SJSA1 (cell line): ENCODE measurements at regions not wholly inside any gene's neighbourhood (a gene's known extent, or its start where the extent isn't known, plus 50 kb on each side); places are given as distances from the start of the nearest gene placed in this dataset.

Source experiments
- DNase-seq, 2 experiments: peaks; one replicate each; pipeline ENCODE4 v3.0.0-alpha.2; 2015 to 2020; ENCODE audit warnings: low spot score in 2 of 2, low read depth in 1 of 2
- H3K27ac ChIP-seq: fragments of 250-450 bp; sonication (Bioruptor Pico); 2 replicates; pipeline ENCODE4 v1.5.1; 2020; ENCODE audit warnings: mild to moderate bottlenecking, moderate library complexity
- H3K27me3 ChIP-seq: fragments of 250-450 bp; sonication (Bioruptor Pico); replicated peaks from 2 replicates; pipeline ENCODE4 v1.5.1; 2020; ENCODE audit warnings: mild to moderate bottlenecking, moderate library complexity
- H3K36me3 ChIP-seq: fragments of 250-450 bp; sonication (Bioruptor Pico); 2 replicates; pipeline ENCODE4 v1.5.1; 2020; ENCODE audit warnings: mild to moderate bottlenecking
- H3K4me1 ChIP-seq: fragments of 250-450 bp; sonication (Bioruptor Pico); replicated peaks from 2 replicates; pipeline ENCODE4 v1.6.1; 2021; ENCODE audit warnings: mild to moderate bottlenecking
- H3K4me3 ChIP-seq: fragments of 250-450 bp; sonication (Bioruptor Pico); 2 replicates; pipeline ENCODE4 v1.5.1; 2020; ENCODE audit warnings: mild to moderate bottlenecking
- H3K9me3 ChIP-seq: fragments of 250-450 bp; sonication (Bioruptor Pico); replicated peaks from 2 replicates; pipeline ENCODE4 v1.5.1; 2020; ENCODE audit warnings: mild to moderate bottlenecking

GRCh38 chr2:108115868-108116267 lies 123.9 kb upstream of the SULT1C3 start:
- no peak for DNase-seq
- Histone ChIP-seq H3K9me3 (no peaks in the 10 kb centered on the region), H3K4me3 (no peak overlapping the region), H3K27ac (no peak overlapping the region), H3K27me3 (no peaks in the 10 kb centered on the region), H3K4me1 (no peaks in the 10 kb centered on the region), H3K36me3 (no peaks in the 10 kb centered on the region)

- no peaks in the 10 kb centered on the region for H3K36me3 ChIP-seq
- H3K27me3 ChIP-seq: no peaks in the 10 kb centered on the region
- no peak overlapping the region for H3K4me3 ChIP-seq
- no peak for DNase-seq
- no peaks in the 10 kb centered on the region for H3K4me1 ChIP-seq
- H3K9me3 ChIP-seq: no peaks in the 10 kb centered on the region
- H3K27ac ChIP-seq: no peak overlapping the region
Measured at GRCh38 chr2:108118996-108119395, 120.8 kb upstream of the SULT1C3 start.

- H3K36me3 ChIP-seq: no peaks in the 10 kb centered on the region
- no peak for DNase-seq
- H3K4me1 ChIP-seq: no peaks in the 10 kb centered on the region
- no peak overlapping the region for H3K4me3 ChIP-seq
- no peak overlapping the region for H3K27ac ChIP-seq
- H3K27me3 ChIP-seq: no peaks in the 10 kb centered on the region
- no peaks in the 10 kb centered on the region for H3K9me3 ChIP-seq
Measured at GRCh38 chr2:108119492-108119891, 120.3 kb upstream of the SULT1C3 start.

GRCh38 chr2:108124736-108125495 lies 114.9 kb upstream of the SULT1C3 start:
- no peak overlapping the region for H3K4me3 ChIP-seq
- DNase-seq: no peak
- H3K27me3 ChIP-seq: no peaks in the 10 kb centered on the region
- H3K36me3 ChIP-seq: no peaks in the 10 kb centered on the region
- H3K9me3 ChIP-seq: no peaks in the 10 kb centered on the region
- H3K4me1 ChIP-seq: no peaks in the 10 kb centered on the region
- H3K27ac ChIP-seq: no peak overlapping the region

GRCh38 chr2:108125581-108125980 lies 114.2 kb upstream of the SULT1C3 start:
- DNase-seq: no peak
- Histone ChIP-seq H3K9me3 (no peaks in the 10 kb centered on the region), H3K27me3 (no peaks in the 10 kb centered on the region; the same call in 1 of the 2 replicates), H3K27ac (no peak overlapping the region), H3K4me3 (no peak overlapping the region), H3K4me1 (no peaks in the 10 kb centered on the region), H3K36me3 (no peaks in the 10 kb centered on the region)

- Histone ChIP-seq H3K4me1 (no peaks in the 10 kb centered on the region), H3K27ac (no peak overlapping the region)
- no peak for DNase-seq
Measured at GRCh38 chr2:108128249-108128648, 111.5 kb upstream of the SULT1C3 start.

GRCh38 chr2:108129636-108130035 lies 110.1 kb upstream of the SULT1C3 start:
- Histone ChIP-seq H3K27me3 (no peaks in the 10 kb centered on the region; the same call in 1 of the 2 replicates), H3K4me3 (no peak overlapping the region), H3K27ac (no peak overlapping the region), H3K36me3 (no peaks in the 10 kb centered on the region), H3K4me1 (no peaks in the 10 kb centered on the region), H3K9me3 (no peaks in the 10 kb centered on the region)
- DNase-seq: no peak

More at GRCh38 chr2:108128249-108128648, 111.5 kb upstream of the SULT1C3 start:
- Histone ChIP-seq H3K27me3 (no peaks in the 10 kb centered on the region; the same call in 1 of the 2 replicates), H3K4me3 (no peak overlapping the region), H3K9me3 (no peaks in the 10 kb centered on the region), H3K36me3 (no peaks in the 10 kb centered on the region)

- H3K4me3 ChIP-seq: no peak overlapping the region
- no peak for DNase-seq
- no peak overlapping the region for H3K27ac ChIP-seq
- H3K4me1 ChIP-seq: no peaks in the 10 kb centered on the region
- no peaks in the 10 kb centered on the region for H3K9me3 ChIP-seq
- no peaks in the 10 kb centered on the region; the same call in 1 of the 2 replicates for H3K27me3 ChIP-seq
- H3K36me3 ChIP-seq: no peaks in the 10 kb centered on the region
Measured at GRCh38 chr2:108133457-108133856, 106.3 kb upstream of the SULT1C3 start.

GRCh38 chr2:108139521-108139920 lies 100.2 kb upstream of the SULT1C3 start:
- H3K4me3 ChIP-seq: no peak overlapping the region
- no peaks in the 10 kb centered on the region for H3K4me1 ChIP-seq
- no peaks in the 10 kb centered on the region for H3K27me3 ChIP-seq
- H3K27ac ChIP-seq: no peak overlapping the region
- no peak for DNase-seq
- H3K36me3 ChIP-seq: no peaks in the 10 kb centered on the region
- H3K9me3 ChIP-seq: no peaks in the 10 kb centered on the region

- Histone ChIP-seq H3K27me3 (no peaks in the 10 kb centered on the region), H3K4me1 (no peaks in the 10 kb centered on the region), H3K4me3 (no peak overlapping the region), H3K36me3 (no peaks in the 10 kb centered on the region), H3K9me3 (no peaks in the 10 kb centered on the region), H3K27ac (no peak overlapping the region)
- no peak for DNase-seq
Measured at GRCh38 chr2:108145557-108146326, 94.0 kb upstream of the SULT1C3 start.

GRCh38 chr2:108148555-108148954 lies 91.2 kb upstream of the SULT1C3 start:
- DNase-seq: no peak
- Histone ChIP-seq H3K9me3 (no peaks in the 10 kb centered on the region), H3K36me3 (no peaks in the 10 kb centered on the region)

GRCh38 chr2:108154366-108155061 lies 85.3 kb upstream of the SULT1C3 start:
- Histone ChIP-seq H3K27ac (no peak overlapping the region), H3K9me3 (no peaks in the 10 kb centered on the region), H3K36me3 (no peaks in the 10 kb centered on the region), H3K27me3 (peaks cover 8% of the 10 kb centered on the region), H3K4me1 (no peaks in the 10 kb centered on the region), H3K4me3 (no peak overlapping the region)
- DNase-seq: no peak

More at GRCh38 chr2:108148555-108148954, 91.2 kb upstream of the SULT1C3 start:
- Histone ChIP-seq H3K27ac (no peak overlapping the region), H3K27me3 (no peaks in the 10 kb centered on the region), H3K4me1 (no peaks in the 10 kb centered on the region), H3K4me3 (no peak overlapping the region)

GRCh38 chr2:108161298-108161697 lies 78.5 kb upstream of the SULT1C3 start:
- Histone ChIP-seq H3K27ac (no peak overlapping the region), H3K27me3 (peaks cover 20% of the 10 kb centered on the region), H3K36me3 (no peaks in the 10 kb centered on the region), H3K4me3 (no peak overlapping the region), H3K9me3 (no peaks in the 10 kb centered on the region), H3K4me1 (no peaks in the 10 kb centered on the region)
- no peak for DNase-seq

GRCh38 chr2:108164318-108164717 lies 75.5 kb upstream of the SULT1C3 start:
- Histone ChIP-seq H3K36me3 (no peaks in the 10 kb centered on the region), H3K27me3 (peaks cover 15% of the 10 kb centered on the region; the same call in 1 of the 2 replicates), H3K9me3 (no peaks in the 10 kb centered on the region), H3K4me1 (no peaks in the 10 kb centered on the region), H3K4me3 (no peak overlapping the region), H3K27ac (no peak overlapping the region)
- no peak for DNase-seq
